CD4-positive, alpha-beta T cell (primary cell): ENCODE measurements at regions not wholly inside any gene's neighbourhood (a gene's known extent, or its start where the extent isn't known, plus 50 kb on each side); places are given as distances from the start of the nearest gene placed in this dataset.

ENCODE experiments used
- ATAC-seq: fragments of 200-7000 bp; cut with Tn5 transposase; one replicate; pipeline ENCODE4 v1.10.0; 2022; ENCODE audit warnings: mild to moderate bottlenecking; ENCODE audit not compliant: poor library complexity
- CTCF ChIA-PET: fragments of 350-600 bp; sonication (Branson Sonifier 250); formaldehyde crosslinking; loops from one replicate; lab custom pipeline; 2021; ENCODE audit warnings: antibody characterized with exemption, inconsistent platforms; lab: Charles Lee
- POLR2A ChIA-PET: fragments of 350-600 bp; sonication (Branson Sonifier 250); formaldehyde crosslinking; loops from one replicate; lab custom pipeline; 2021; ENCODE audit warnings: antibody characterized with exemption, inconsistent platforms; lab: Charles Lee
- DNase-seq, 14 experiments: peaks; one replicate each; pipeline ENCODE4 v3.0.0-alpha.2; 2013 to 2020; ENCODE audit warnings: mixed read lengths in 2 of 14
- H3K27ac ChIP-seq, 2 donors: one replicate each; pipeline versions ENCODE4 v1.5.1 to v1.7.0; 2013; ENCODE audit warnings: low read length in 2 of 2, low read depth in 1 of 2, mild to moderate bottlenecking in 1 of 2
- H3K27me3 ChIP-seq, 2 experiments: 1 replicate in 1 of 2; 2 replicates in 1 of 2; pipeline versions ENCODE4 v1.6.1 to v1.7.0; 2013; ENCODE audit warnings: low read length in 2 of 2, control low read depth in 1 of 2, mild to moderate bottlenecking in 1 of 2, moderate library complexity in 1 of 2; ENCODE audit not compliant: insufficient read depth in 2 of 2, control insufficient read depth in 1 of 2
- H3K36me3 ChIP-seq: one replicate; pipeline ENCODE4 v1.6.1; 2013; ENCODE audit warnings: low read length, control low read depth; ENCODE audit not compliant: insufficient read depth
- H3K4me1 ChIP-seq: one replicate; pipeline ENCODE4 v1.6.1; 2013; ENCODE audit warnings: low read length, control low read depth; ENCODE audit not compliant: insufficient read depth
- H3K4me3 ChIP-seq: one replicate; pipeline ENCODE4 v1.5.1; 2013; ENCODE audit warnings: mild to moderate bottlenecking, low read length, moderate library complexity
- H3K9me3 ChIP-seq, 2 experiments: 1 replicate in 1 of 2; 2 replicates in 1 of 2; pipeline versions ENCODE4 v1.6.1 to v1.7.0; 2013; ENCODE audit warnings: low read length in 2 of 2, mild to moderate bottlenecking in 2 of 2, control low read depth in 1 of 2, moderate library complexity in 1 of 2; ENCODE audit not compliant: control insufficient read depth in 1 of 2, insufficient read depth in 1 of 2
- H3K27ac Mint-ChIP-seq: one replicate; pipeline ENCODE4 v1.8.0; 2020; ENCODE audit warnings: mixed read lengths
- H3K27me3 Mint-ChIP-seq: one replicate; pipeline ENCODE4 v1.8.0; 2021; ENCODE audit warnings: mixed read lengths
- H3K36me3 Mint-ChIP-seq: one replicate; pipeline ENCODE4 v1.8.0; 2021; ENCODE audit warnings: low read depth, mixed read lengths
- H3K4me1 Mint-ChIP-seq: one replicate; pipeline ENCODE4 v1.8.0; 2021; ENCODE audit warnings: low read depth, mixed read lengths
- H3K4me3 Mint-ChIP-seq: one replicate; pipeline ENCODE4 v1.8.0; 2020; ENCODE audit warnings: mild to moderate bottlenecking, mixed read lengths
- H3K9me3 Mint-ChIP-seq: one replicate; pipeline ENCODE4 v1.8.0; 2020; ENCODE audit warnings: mixed read lengths
- intact Hi-C, 2 experiments: fragments of 100-400 bp; cut with DNase I in 1 of 2; cut with micrococcal nuclease in 1 of 2; formaldehyde crosslinking; loops; one replicate each; pipeline versions ENCODE4 v1.15.1 to v1.9.0; 2023 to 2025; cut with DNase I, micrococcal nuclease
- TF ChIP-seq, protein P1 (sequence below): fragments of 200-600 bp; IDR thresholded peaks from one replicate; pipeline ENCODE4 v1.8.0; 2022; ENCODE audit warnings: antibody characterized with exemption, mild to moderate bottlenecking

DNA sequence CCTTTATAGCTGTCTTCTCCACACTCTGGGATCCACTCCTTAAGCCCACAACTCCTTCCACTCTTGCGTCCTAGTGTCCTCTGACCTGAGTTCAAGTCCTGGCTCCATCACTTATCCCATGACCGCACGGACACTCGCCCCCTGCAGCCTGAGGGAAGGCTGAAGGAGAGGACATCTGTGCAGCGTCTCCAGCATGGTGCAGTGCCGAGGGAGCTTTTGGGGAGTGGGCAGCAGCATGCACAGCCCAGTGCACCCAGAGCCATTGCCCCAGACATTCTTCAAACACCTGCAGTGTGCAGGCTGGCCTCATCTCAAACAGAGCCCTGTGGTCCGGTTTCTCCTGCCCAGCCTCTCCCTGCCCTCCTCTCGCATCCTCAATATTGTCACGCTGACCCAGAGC is 317.1 kb upstream of the ZMIZ1 start:
- intact Hi-C loops = no loop called here
- no peaks in the 10 kb centered on the region for H3K4me1 Mint-ChIP-seq
- no peak overlapping the region for H3K27ac Mint-ChIP-seq
- no peak for ATAC-seq
- H3K4me3 ChIP-seq = no peak overlapping the region
- CTCF ChIA-PET = no interaction called here
- no peaks in the 10 kb centered on the region for H3K9me3 Mint-ChIP-seq
- no peak for DNase-seq
- H3K27me3 Mint-ChIP-seq = peaks cover 20% of the 10 kb centered on the region
- no peaks in the 10 kb centered on the region for H3K4me1 ChIP-seq
- no peaks in the 10 kb centered on the region for H3K36me3 ChIP-seq
- no peaks in the 10 kb centered on the region for H3K9me3 ChIP-seq
- H3K4me3 Mint-ChIP-seq = no peak overlapping the region
- POLR2A ChIA-PET = interaction anchor here (0.6 kb wide), 1 partner anchor 722 kb away, joined by 3 read pairs; no protein-coding TSS in a partner anchor
- no peak overlapping the region for H3K27ac ChIP-seq
- H3K27me3 ChIP-seq = peaks cover 0 to 12% of the 10 kb centered on the region in 2 experiments
- no peaks in the 10 kb centered on the region for H3K36me3 Mint-ChIP-seq
- TF ChIP-seq, protein P1, sequence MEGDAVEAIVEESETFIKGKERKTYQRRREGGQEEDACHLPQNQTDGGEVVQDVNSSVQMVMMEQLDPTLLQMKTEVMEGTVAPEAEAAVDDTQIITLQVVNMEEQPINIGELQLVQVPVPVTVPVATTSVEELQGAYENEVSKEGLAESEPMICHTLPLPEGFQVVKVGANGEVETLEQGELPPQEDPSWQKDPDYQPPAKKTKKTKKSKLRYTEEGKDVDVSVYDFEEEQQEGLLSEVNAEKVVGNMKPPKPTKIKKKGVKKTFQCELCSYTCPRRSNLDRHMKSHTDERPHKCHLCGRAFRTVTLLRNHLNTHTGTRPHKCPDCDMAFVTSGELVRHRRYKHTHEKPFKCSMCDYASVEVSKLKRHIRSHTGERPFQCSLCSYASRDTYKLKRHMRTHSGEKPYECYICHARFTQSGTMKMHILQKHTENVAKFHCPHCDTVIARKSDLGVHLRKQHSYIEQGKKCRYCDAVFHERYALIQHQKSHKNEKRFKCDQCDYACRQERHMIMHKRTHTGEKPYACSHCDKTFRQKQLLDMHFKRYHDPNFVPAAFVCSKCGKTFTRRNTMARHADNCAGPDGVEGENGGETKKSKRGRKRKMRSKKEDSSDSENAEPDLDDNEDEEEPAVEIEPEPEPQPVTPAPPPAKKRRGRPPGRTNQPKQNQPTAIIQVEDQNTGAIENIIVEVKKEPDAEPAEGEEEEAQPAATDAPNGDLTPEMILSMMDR = no peak

DNA sequence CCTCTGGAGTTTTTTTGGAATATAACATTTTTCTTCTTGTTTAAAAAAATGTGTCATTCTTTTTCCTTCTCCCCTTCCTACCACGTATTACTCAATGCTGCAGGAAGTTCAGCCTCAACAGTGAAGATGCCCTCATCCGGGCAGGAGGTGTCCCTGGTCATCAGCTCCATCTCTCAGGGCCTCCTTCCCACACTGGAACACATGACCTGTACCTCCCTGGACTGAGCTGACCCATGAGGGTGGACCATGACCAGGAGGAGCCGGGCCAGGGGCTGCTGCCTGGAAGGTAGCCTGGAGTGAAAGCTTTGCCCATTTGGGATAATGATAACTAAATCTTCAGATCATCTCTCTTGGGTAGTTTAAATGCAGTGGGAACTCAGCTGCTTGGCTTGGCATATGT is 316.5 kb upstream of the ZMIZ1 start:
- intact Hi-C loops = no loop called here
- peaks cover 20% of the 10 kb centered on the region for H3K27me3 Mint-ChIP-seq
- no peaks in the 10 kb centered on the region for H3K4me1 Mint-ChIP-seq
- TF ChIP-seq, protein P1 = no peak
- H3K27ac Mint-ChIP-seq = no peak overlapping the region
- H3K9me3 Mint-ChIP-seq = no peaks in the 10 kb centered on the region
- H3K4me3 Mint-ChIP-seq = no peak overlapping the region
- Histone ChIP-seq H3K36me3 (no peaks in the 10 kb centered on the region), H3K4me1 (no peaks in the 10 kb centered on the region), H3K27ac (no peak overlapping the region), H3K27me3 (peaks cover 0 to 12% of the 10 kb centered on the region in 2 experiments), H3K4me3 (no peak overlapping the region), H3K9me3 (no peaks in the 10 kb centered on the region)
- no peak for DNase-seq
- ChIA-PET POLR2A (no interaction called here), CTCF (no interaction called here)
- no peaks in the 10 kb centered on the region for H3K36me3 Mint-ChIP-seq
- ATAC-seq = no peak

DNA sequence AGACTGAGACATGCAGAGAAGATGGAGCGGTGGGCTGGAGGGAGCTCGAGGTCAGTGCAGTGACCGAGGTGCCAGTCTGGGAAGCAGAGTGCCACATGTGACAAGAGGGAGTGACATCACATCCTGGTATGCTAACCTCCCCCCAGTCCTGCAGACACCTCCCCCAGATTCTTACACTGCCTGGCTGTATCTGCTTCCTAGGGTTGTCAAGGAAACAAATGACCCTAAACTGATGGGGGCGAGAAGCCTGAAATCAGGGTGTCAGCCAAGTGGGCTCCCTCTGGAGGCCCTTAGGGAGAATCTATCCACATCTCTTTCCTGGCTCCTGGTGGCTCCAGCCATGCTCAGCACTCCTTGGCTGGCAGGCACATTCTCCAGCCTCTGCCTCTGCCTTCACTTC is 316.1 kb upstream of the ZMIZ1 start:
- Histone ChIP-seq H3K9me3 (no peaks in the 10 kb centered on the region), H3K36me3 (no peaks in the 10 kb centered on the region), H3K4me1 (no peaks in the 10 kb centered on the region), H3K27me3 (peaks cover 0 to 12% of the 10 kb centered on the region in 2 experiments), H3K27ac (no peak overlapping the region), H3K4me3 (no peak overlapping the region)
- intact Hi-C loops = no loop called here
- TF ChIP-seq, protein P1 = no peak
- Mint-ChIP-seq H3K36me3 (no peaks in the 10 kb centered on the region), H3K4me3 (no peak overlapping the region), H3K4me1 (no peaks in the 10 kb centered on the region), H3K9me3 (no peaks in the 10 kb centered on the region), H3K27ac (no peak overlapping the region), H3K27me3 (peaks cover 20% of the 10 kb centered on the region)
- ChIA-PET POLR2A (no interaction called here), CTCF (no interaction called here)
- no peak for ATAC-seq
- no peak for DNase-seq
